GM13976 (cell line): ENCODE measurements at regions not wholly inside any gene's neighbourhood (a gene's known extent, or its start where the extent isn't known, plus 50 kb on each side); places are given as distances from the start of the nearest gene placed in this dataset.

Source experiments
- DNase-seq: peaks from one replicate; pipeline ENCODE4 v3.0.0; 2012; ENCODE audit warnings: low spot score
- in situ Hi-C: fragments of 300-500 bp; cut with MboI; formaldehyde crosslinking; loops from one replicate; pipeline ENCODE4 v1.12.0; 2022; ENCODE audit warnings: low sequenced_read_pairs, mixed read lengths, inconsistent platforms; ENCODE audit not compliant: unreplicated experiment
- TF ChIP-seq, protein P1 (sequence below): IDR thresholded peaks from 2 replicates; pipeline ENCODE4 v1.5.1; 2012; ENCODE audit warnings: borderline replicate concordance, mild to moderate bottlenecking; ENCODE audit not compliant: insufficient read depth; ENCODE audit errors: extremely low read depth, missing control alignments, control extremely low read depth

DNA sequence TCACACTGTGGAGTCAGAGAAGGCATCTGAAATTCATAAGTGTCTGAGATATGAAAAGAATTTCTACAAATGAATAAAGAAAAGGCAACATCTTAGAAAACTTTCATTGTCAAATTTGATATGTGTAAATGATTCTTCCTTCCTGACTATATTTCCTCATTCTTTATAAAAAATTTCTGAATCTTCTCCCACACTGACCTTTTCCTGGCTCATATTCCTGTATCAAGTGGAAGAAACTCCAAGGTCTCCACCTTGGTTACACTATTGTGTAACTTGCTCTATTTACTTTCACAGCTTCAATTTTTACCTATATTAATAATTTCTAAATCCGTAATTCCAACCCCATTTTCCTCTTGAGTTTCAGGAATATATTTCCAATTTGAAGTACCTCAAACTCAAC, 93.5 kb upstream of the FBXL7 start:
- TF ChIP-seq, protein P1, sequence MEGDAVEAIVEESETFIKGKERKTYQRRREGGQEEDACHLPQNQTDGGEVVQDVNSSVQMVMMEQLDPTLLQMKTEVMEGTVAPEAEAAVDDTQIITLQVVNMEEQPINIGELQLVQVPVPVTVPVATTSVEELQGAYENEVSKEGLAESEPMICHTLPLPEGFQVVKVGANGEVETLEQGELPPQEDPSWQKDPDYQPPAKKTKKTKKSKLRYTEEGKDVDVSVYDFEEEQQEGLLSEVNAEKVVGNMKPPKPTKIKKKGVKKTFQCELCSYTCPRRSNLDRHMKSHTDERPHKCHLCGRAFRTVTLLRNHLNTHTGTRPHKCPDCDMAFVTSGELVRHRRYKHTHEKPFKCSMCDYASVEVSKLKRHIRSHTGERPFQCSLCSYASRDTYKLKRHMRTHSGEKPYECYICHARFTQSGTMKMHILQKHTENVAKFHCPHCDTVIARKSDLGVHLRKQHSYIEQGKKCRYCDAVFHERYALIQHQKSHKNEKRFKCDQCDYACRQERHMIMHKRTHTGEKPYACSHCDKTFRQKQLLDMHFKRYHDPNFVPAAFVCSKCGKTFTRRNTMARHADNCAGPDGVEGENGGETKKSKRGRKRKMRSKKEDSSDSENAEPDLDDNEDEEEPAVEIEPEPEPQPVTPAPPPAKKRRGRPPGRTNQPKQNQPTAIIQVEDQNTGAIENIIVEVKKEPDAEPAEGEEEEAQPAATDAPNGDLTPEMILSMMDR: no peak
- no peak for DNase-seq
- in situ Hi-C loops: no loop called here

DNA sequence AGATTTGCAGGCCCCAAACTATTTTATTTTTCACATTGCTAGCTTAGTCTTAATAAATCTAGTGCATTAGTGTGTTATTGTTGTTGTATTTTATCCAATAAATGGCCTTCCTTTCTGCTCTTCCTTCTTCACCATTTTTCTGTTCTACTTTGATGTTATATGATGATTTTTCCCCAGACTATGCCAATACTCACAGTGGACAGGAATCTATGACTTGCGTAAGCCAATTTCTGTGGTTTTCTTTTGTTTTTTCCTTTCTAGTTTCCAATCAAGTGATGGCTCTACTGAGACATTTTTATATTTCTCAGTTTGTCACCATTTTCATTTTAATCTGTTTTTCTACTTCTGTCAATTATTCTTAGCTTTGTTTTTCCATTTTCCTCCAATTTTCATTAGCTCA, 106.8 kb upstream of the FBXL7 start:
- TF ChIP-seq, protein P1: no peak
- no peak for DNase-seq
- in situ Hi-C loops: no loop called here

DNA sequence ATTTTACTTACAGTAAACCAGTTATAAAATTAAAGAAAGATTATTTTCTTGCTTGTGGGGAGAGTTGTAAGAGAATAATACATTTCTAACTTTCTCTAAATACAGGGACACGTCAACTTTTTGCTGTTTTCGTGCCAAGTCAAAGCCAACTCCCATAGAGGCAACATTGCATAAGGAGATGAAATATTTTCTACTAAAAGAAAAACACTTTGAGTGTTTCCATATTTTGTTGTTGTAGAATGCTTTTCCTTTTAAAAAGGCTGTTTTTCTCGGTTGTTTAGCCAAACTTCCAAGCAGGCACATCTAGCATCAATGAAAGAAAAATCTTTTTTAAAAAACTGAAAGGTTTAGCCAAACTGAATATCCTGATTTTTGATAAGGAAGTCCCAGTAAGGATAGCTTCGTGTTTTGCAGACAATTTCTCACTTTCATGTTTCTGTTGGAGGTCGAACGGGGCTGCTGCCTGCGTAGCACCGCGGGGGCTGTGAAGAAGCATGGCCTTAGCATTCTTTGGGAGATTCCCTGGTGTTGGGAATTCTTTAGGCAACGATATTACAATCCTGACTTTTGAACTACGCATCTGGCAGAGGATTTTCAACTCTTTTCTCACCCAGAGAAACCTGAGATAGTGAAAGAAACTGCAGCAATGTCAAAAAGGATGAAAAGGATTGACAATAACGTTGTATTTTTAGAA, 108.1 kb upstream of the FBXL7 start:
- in situ Hi-C loops: no loop called here
- DNase-seq: no peak
- TF ChIP-seq, protein P1: no peak

DNA sequence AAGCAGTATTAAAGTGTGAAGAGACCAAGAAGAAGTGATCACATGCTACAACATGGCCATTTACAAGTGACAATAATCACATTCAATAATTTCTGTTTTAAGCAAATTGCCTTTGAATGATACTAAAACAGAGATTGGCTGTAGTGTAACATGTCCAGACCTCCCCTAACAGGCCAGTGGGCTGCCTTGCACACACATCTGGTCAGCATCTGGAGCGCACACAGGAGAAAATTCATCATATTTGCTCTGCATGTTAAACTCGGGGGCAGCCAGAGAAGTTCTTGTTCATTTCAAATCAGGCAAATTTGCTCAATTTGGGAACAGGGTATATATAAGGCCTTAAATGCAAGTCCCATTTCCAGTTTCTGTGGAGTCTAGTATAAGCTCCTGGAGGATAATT, 111.1 kb upstream of the FBXL7 start:
- no peak for DNase-seq
- in situ Hi-C loops: no loop called here
- TF ChIP-seq, protein P1: no peak

DNA sequence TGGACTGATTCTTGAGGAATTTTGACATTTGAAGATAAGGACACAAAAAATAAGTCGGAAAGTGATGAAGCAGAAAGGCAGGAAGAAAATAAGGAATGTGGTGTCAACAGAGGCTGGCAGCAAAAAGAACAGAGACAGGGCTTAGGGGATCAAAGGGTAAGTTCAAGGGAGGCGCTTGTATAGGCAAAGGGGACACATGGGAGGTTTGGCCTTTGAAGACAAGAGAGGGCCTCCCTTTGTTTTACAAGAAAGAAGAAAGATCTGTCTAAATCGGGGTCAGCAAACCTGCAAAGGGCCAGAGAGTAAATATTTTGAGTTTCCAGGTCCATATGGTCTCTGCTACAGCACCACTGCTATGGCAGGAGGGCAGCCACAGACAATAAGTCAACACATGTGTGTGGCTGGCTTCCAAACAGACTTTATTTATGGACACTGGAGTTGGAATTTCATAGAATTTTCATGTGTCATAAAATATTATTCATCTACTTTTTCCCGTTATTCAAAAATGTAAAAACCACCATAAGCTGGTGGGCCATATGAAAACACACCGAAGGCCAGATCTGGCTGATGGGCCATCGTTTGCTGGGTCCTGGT, 112.0 kb upstream of the FBXL7 start:
- TF ChIP-seq, protein P1: no peak
- DNase-seq: no peak
- in situ Hi-C loops: no loop called here

DNA sequence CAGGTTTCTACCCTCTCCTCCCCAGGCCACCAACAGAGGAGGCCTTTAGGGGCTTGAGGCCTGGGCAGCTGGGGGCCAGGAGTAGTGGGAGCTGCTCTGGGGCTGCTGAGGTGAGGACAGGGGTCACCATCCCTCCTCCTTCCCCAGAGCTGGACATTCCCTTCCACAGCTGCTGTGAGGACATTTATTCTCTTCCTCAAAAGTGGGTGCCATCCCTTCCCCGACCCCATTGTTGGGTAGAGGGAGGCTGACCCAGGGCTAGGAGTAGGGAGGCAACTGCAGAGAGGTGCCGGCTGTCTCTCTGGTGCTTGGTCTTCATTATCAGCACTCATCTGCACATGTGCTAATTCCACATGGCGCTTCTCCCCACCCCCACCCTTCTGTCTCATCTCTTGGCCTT, 113.9 kb upstream of the FBXL7 start:
- in situ Hi-C loops: no loop called here
- no peak for DNase-seq
- TF ChIP-seq, protein P1: no peak
